Neuron (in vitro differentiated cells): ENCODE measurements at regions not wholly inside any gene's neighbourhood (a gene's known extent, or its start where the extent isn't known, plus 50 kb on each side); places are given as distances from the start of the nearest gene placed in this dataset.
"Not testable (repeated sequence)": the region's sequence is repeated elsewhere in the genome, so short reads cannot be mapped to it uniquely, and the experiment has no call there.

ENCODE experiments used
- H2AFZ ChIP-seq: one replicate; pipeline ENCODE4 v1.6.1; 2013; ENCODE audit warnings: low read depth, mild to moderate bottlenecking, inconsistent platforms, low read length, moderate library complexity
- H3K27me3 ChIP-seq: one replicate; pipeline ENCODE4 v1.6.1; 2013; ENCODE audit warnings: low read length; ENCODE audit not compliant: insufficient read depth
- H3K36me3 ChIP-seq: one replicate; pipeline ENCODE4 v1.6.1; 2013; ENCODE audit warnings: low read length; ENCODE audit not compliant: insufficient read depth
- H3K4me1 ChIP-seq: one replicate; pipeline ENCODE4 v1.6.1; 2013; ENCODE audit warnings: low read length; ENCODE audit not compliant: insufficient read depth
- H3K4me3 ChIP-seq: 2 replicates; pipeline ENCODE4 v1.5.1; 2013; ENCODE audit warnings: mild to moderate bottlenecking, low read length, moderate library complexity
- H3K9me3 ChIP-seq: one replicate; pipeline ENCODE4 v1.6.1; 2013; ENCODE audit warnings: low read length

GRCh38 chr14:53368711-53369201, 215.6 kb upstream of the DDHD1 start:
- no peak overlapping the region for H3K4me3 ChIP-seq
- H3K27me3 ChIP-seq = no peaks in the 10 kb centered on the region
- no peaks in the 10 kb centered on the region for H3K9me3 ChIP-seq
- no peaks in the 10 kb centered on the region for H3K36me3 ChIP-seq
- peaks cover 4% of the 10 kb centered on the region for H3K4me1 ChIP-seq
- H2AFZ ChIP-seq = no peak overlapping the region

DNA sequence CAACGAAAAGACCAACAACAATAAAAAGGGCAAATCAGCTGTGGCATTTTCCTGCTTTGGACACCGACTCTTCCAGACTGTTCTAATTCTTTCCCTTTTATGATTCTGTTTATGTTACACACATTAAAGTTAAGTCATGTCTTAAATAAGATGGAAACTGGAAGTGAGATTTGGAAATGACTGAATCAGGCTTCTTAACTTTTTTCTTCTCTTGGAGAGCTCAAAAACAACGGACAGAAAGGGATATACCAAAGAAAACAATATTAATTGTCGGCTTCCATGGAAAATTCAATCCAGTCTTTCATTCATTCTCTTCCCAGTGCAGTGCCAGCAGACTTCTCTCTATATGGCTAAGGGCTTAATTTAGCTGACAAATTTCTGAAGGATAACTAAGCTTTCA, 214.9 kb upstream of the DDHD1 start:
- Histone ChIP-seq H3K36me3 (no peaks in the 10 kb centered on the region), H3K9me3 (no peaks in the 10 kb centered on the region), H3K4me3 (no peak overlapping the region), H3K27me3 (no peaks in the 10 kb centered on the region), H2AFZ (no peak overlapping the region), H3K4me1 (peaks cover 4% of the 10 kb centered on the region)

DNA sequence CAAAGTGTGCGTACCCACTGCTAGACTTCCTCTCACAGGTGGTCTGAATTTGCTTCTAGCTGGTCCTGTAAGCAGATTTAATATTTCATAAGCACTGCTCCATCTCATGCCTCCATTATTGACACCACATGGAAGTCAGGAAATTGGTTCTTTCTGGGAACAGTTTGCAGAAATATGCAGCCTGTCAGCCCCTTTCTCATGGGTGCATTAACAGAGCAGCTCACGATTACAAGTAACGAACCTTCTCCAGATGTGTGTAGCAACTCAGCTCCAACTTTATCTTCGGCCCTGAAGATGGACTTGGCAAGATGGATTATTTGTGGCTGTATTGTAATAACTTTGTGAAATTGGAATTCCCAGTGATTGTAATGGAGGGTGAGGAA, 214.5 kb upstream of the DDHD1 start:
- Histone ChIP-seq H3K27me3 (no peaks in the 10 kb centered on the region), H3K9me3 (no peaks in the 10 kb centered on the region), H3K36me3 (no peaks in the 10 kb centered on the region), H3K4me1 (peaks cover 4% of the 10 kb centered on the region), H3K4me3 (no peak overlapping the region), H2AFZ (no peak overlapping the region)

- H3K4me3 ChIP-seq = no peak overlapping the region
- H3K36me3 ChIP-seq = no peaks in the 10 kb centered on the region
- H3K27me3 ChIP-seq = no peaks in the 10 kb centered on the region
- peaks cover 4% of the 10 kb centered on the region for H3K4me1 ChIP-seq
- no peak overlapping the region for H2AFZ ChIP-seq
- peaks cover 2% of the 10 kb centered on the region for H3K9me3 ChIP-seq
Measured at GRCh38 chr14:53365486-53366130, 212.5 kb upstream of the DDHD1 start.

GRCh38 chr14:53362916-53363315, 209.8 kb upstream of the DDHD1 start:
- H2AFZ ChIP-seq, H3K4me3 ChIP-seq, H3K4me1 ChIP-seq, H3K27me3 ChIP-seq, H3K36me3 ChIP-seq, H3K9me3 ChIP-seq: not testable (repeated sequence)

GRCh38 chr14:53360829-53361228, 207.7 kb upstream of the DDHD1 start:
- H3K27me3 ChIP-seq = no peaks in the 10 kb centered on the region
- H2AFZ ChIP-seq = no peak overlapping the region
- no peak overlapping the region for H3K4me3 ChIP-seq
- H3K36me3 ChIP-seq = no peaks in the 10 kb centered on the region
- H3K4me1 ChIP-seq = peaks cover 8% of the 10 kb centered on the region
- H3K9me3 ChIP-seq = peaks cover 2% of the 10 kb centered on the region

DNA sequence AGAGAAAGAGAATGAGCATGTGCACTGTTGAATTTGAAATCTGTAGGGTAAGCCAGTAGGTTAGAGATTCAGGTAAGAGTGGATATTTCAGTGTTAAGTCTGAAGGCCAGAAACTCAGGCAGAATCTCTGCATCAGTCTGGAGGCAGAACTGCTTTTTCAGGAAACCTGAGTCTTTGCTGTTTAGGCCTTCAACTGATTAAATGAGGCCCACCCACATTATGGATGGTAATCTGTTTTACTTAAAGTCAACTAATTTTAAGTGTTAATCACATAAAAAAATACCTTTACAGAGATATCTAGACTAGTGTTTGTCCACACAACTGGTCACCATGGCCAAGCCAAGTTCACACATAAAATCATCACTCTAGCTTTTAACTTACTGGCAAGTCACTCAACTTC, 205.0 kb upstream of the DDHD1 start:
- H3K27me3 ChIP-seq = no peaks in the 10 kb centered on the region
- peaks cover 2% of the 10 kb centered on the region for H3K9me3 ChIP-seq
- H2AFZ ChIP-seq = no peak overlapping the region
- H3K4me3 ChIP-seq = no peak overlapping the region
- H3K4me1 ChIP-seq = peaks cover 14% of the 10 kb centered on the region
- no peaks in the 10 kb centered on the region for H3K36me3 ChIP-seq

- Histone ChIP-seq H2AFZ (peak overlapping the region; percentile 3), H3K27me3 (no peaks in the 10 kb centered on the region), H3K4me1 (peaks cover 14% of the 10 kb centered on the region), H3K36me3 (no peaks in the 10 kb centered on the region), H3K9me3 (no peaks in the 10 kb centered on the region), H3K4me3 (no peak overlapping the region)
Measured at GRCh38 chr14:53356361-53357150, 203.4 kb upstream of the DDHD1 start.

DNA sequence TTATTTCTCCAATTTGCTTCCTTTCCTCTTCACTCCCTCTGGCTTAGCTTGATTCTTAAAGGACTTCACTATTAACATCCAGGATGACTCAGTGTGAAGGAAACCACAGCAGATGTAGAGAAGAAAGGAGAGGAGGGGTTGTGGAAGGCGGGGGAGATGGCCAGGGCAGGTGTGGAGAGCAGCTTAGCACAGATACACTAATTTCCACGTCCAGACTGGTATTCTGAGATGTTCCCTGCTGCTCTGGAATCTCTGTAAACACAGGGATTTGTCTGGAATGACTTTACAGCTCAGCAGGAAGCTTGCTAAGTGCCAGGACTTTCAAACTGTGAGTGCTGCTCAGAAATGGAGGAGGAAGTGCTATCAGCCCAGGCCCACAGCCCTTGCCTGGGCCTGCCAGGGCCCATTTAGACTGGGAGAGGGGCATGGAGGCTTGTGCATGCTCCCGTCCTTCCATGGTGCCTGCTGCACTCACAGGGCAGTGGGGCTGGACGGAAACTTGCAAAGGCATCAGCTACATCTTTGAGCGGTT, 202.5 kb upstream of the DDHD1 start:
- H3K9me3 ChIP-seq = no peaks in the 10 kb centered on the region
- peaks cover 14% of the 10 kb centered on the region for H3K4me1 ChIP-seq
- no peak overlapping the region for H3K4me3 ChIP-seq
- H3K36me3 ChIP-seq = no peaks in the 10 kb centered on the region
- peak overlapping the region; percentile 3 for H2AFZ ChIP-seq
- H3K27me3 ChIP-seq = no peaks in the 10 kb centered on the region

- Histone ChIP-seq H3K4me1 (peaks cover 14% of the 10 kb centered on the region), H3K4me3 (no peak overlapping the region), H3K27me3 (no peaks in the 10 kb centered on the region), H3K9me3 (no peaks in the 10 kb centered on the region), H2AFZ (no peak overlapping the region), H3K36me3 (no peaks in the 10 kb centered on the region)
Measured at GRCh38 chr14:53354336-53354735, 201.2 kb upstream of the DDHD1 start.

GRCh38 chr14:53350866-53351265, 197.7 kb upstream of the DDHD1 start:
- H3K4me3 ChIP-seq = no peak overlapping the region
- H3K27me3 ChIP-seq = no peaks in the 10 kb centered on the region
- H3K4me1 ChIP-seq = peaks cover 6% of the 10 kb centered on the region
- H2AFZ ChIP-seq = no peak overlapping the region
- H3K36me3 ChIP-seq = no peaks in the 10 kb centered on the region
- no peaks in the 10 kb centered on the region for H3K9me3 ChIP-seq

DNA sequence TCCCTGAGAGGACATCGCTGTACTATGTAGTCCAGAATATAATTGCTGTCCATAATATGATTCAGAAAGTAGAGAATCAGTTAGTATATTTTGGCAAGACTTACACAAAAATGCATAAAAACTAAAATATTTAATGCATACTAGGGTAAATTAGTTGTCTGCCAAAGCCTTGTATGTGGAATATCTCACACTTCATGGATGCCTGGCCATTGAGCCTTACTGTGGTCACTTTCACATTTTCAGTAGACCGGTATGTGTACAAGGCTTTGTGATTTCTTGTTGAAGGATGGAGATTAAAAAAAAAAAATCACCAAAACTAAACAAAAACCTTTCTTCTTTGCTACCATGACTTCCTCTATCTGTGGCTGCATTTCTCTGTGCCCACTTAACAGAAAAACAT, 197.3 kb upstream of the DDHD1 start:
- Histone ChIP-seq H3K27me3 (no peaks in the 10 kb centered on the region), H3K4me1 (peaks cover 2% of the 10 kb centered on the region), H3K36me3 (no peaks in the 10 kb centered on the region), H2AFZ (no peak overlapping the region), H3K9me3 (no peaks in the 10 kb centered on the region), H3K4me3 (no peak overlapping the region)

GRCh38 chr14:53346988-53347387, 193.9 kb upstream of the DDHD1 start:
- H3K9me3 ChIP-seq = no peaks in the 10 kb centered on the region
- no peak overlapping the region for H2AFZ ChIP-seq
- no peaks in the 10 kb centered on the region for H3K4me1 ChIP-seq
- no peaks in the 10 kb centered on the region for H3K36me3 ChIP-seq
- H3K4me3 ChIP-seq = no peak overlapping the region
- H3K27me3 ChIP-seq = no peaks in the 10 kb centered on the region
